Body of pancreas (tissue), 4 donors: ENCODE measurements at regions not wholly inside any gene's neighbourhood (a gene's known extent, or its start where the extent isn't known, plus 50 kb on each side); places are given as distances from the start of the nearest gene placed in this dataset.

ENCODE experiments used
- ATAC-seq: fragments of 150-250 bp; one replicate; pipeline ENCODE4 v1.9.1; 2016
- DNase-seq, 4 donors: peaks; one replicate each; pipeline ENCODE4 v3.0.0-alpha.2; 2019
- H3K27ac ChIP-seq, 4 donors: fragments of 200-600 bp; sonication (generic); 1 replicate in 3 of 4; 2 replicates in 1 of 4; pipeline versions ENCODE4 v1.5.1 to v1.6.1; 2016 to 2019; ENCODE audit warnings: mild to moderate bottlenecking in 1 of 4, mixed read lengths in 1 of 4, moderate library complexity in 1 of 4
- H3K27me3 ChIP-seq, 2 donors: fragments of 200-600 bp; sonication (generic); one replicate each; pipeline ENCODE4 v1.6.0; 2016; ENCODE audit warnings: mild to moderate bottlenecking in 1 of 2
- H3K36me3 ChIP-seq, 2 donors: fragments of 200-600 bp; sonication (generic); replicated peaks in 1 of 2; 2 replicates each; pipeline ENCODE4 v1.5.1; 2016; ENCODE audit warnings: low read depth in 2 of 2; ENCODE audit not compliant: insufficient read depth in 1 of 2
- H3K4me1 ChIP-seq: fragments of 200-600 bp; sonication (generic); one replicate; pipeline ENCODE4 v1.6.0; 2016
- H3K4me3 ChIP-seq, 2 donors: fragments of 200-600 bp; sonication (generic); 1 replicate in 1 of 2; 2 replicates in 1 of 2; pipeline ENCODE4 v1.5.1; 2016 to 2019
- H3K9me3 ChIP-seq, 3 donors: fragments of 200-600 bp; sonication (generic); 1 replicate in 2 of 3; 2 replicates in 1 of 3; pipeline ENCODE4 v1.5.1; 2016
- CTCF ChIP-seq, 7 experiments: fragments of 450-650 bp in 4 of 7; fragments of 200-600 bp in 3 of 7; sonication (generic) in 3 of 7; IDR thresholded peaks; one replicate each; pipeline ENCODE4 v1.5.1; 2016 to 2019; ENCODE audit warnings: antibody characterized with exemption in 7 of 7
- POLR2A ChIP-seq, 3 donors: fragments of 450-650 bp; IDR thresholded peaks; one replicate each; pipeline ENCODE4 v1.6.1; 2016; ENCODE audit warnings: antibody characterized with exemption in 3 of 3, mild to moderate bottlenecking in 2 of 3
- WGBS, 2 donors: methylation state at CpG; one replicate each; pipeline ENCODE4 v1.1.5; 2017; 5-methylcytosine and 5-hydroxymethylcytosine counted together
- intact Hi-C: fragments of 100-400 bp; cut with DNase I; formaldehyde crosslinking; loops from one replicate; pipeline ENCODE4 v1.15.1; 2023

DNA sequence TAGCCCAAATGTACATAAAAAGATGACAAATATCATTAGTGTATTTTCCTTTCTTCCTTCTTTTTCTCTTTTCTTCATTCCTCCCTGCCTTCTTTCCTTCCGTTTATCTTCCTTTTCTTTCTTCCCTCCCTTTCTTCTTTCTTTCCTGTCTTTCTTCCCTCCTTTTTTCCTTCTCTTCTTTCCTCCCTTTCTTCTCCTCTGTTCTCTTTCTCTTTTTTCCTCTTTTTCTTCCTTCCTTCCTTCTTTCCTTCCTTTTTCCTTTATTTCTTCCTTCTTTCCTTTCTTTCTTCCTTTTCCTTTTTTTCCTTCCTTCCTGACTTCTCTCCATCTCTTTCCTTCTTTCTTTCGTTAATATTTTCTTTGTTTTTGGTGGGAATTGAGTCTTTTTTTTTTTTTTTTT, 256.9 kb upstream of the CNTNAP5 start:
- Histone ChIP-seq H3K4me3 (no peak overlapping the region), H3K27me3 (no peaks in the 10 kb centered on the region), H3K27ac (no peak overlapping the region), H3K4me1 (no peaks in the 10 kb centered on the region), H3K36me3 (no peaks in the 10 kb centered on the region), H3K9me3 (no peaks in the 10 kb centered on the region)
- WGBS, 2 donors: 34 to 74% methylated on average over 2 of the region's 2 CpGs
- intact Hi-C loops: no loop called here
- no peak for DNase-seq
- no peak for TF ChIP-seq CTCF (IDR thresholded peaks at IDR 0.05)
- TF ChIP-seq POLR2A (IDR thresholded peaks at IDR 0.05): no peak
- ATAC-seq: no peak

GRCh38 chr2:123769001-123769400, 256.1 kb upstream of the CNTNAP5 start:
- DNase-seq (no peak), ATAC-seq (no peak)
- H3K27ac ChIP-seq: no peak overlapping the region
- no peaks in the 10 kb centered on the region for H3K4me1 ChIP-seq
- TF ChIP-seq POLR2A (IDR thresholded peaks at IDR 0.05) (no peak), CTCF (IDR thresholded peaks at IDR 0.05) (no peak)
- intact Hi-C loops: no loop called here
- no peaks in the 10 kb centered on the region for H3K27me3 ChIP-seq
- H3K4me3 ChIP-seq: no peak overlapping the region
- no peaks in the 10 kb centered on the region for H3K9me3 ChIP-seq
- no peaks in the 10 kb centered on the region for H3K36me3 ChIP-seq
- 33 to 41% methylated on average over 2 of the region's 2 CpGs for WGBS, 2 donors

GRCh38 chr2:123770996-123771720, 253.9 kb upstream of the CNTNAP5 start:
- Histone ChIP-seq H3K9me3 (no peaks in the 10 kb centered on the region), H3K27ac (no peak overlapping the region), H3K4me1 (no peaks in the 10 kb centered on the region), H3K4me3 (no peak overlapping the region), H3K36me3 (no peaks in the 10 kb centered on the region), H3K27me3 (no peaks in the 10 kb centered on the region)
- TF ChIP-seq POLR2A (IDR thresholded peaks at IDR 0.05) (no peak), CTCF (IDR thresholded peaks at IDR 0.05) (no peak)
- ATAC-seq (no peak), DNase-seq (no peak)
- WGBS, 2 donors: 16 to 33% methylated on average over 1 of the region's 1 CpG
- intact Hi-C loops: no loop called here

DNA sequence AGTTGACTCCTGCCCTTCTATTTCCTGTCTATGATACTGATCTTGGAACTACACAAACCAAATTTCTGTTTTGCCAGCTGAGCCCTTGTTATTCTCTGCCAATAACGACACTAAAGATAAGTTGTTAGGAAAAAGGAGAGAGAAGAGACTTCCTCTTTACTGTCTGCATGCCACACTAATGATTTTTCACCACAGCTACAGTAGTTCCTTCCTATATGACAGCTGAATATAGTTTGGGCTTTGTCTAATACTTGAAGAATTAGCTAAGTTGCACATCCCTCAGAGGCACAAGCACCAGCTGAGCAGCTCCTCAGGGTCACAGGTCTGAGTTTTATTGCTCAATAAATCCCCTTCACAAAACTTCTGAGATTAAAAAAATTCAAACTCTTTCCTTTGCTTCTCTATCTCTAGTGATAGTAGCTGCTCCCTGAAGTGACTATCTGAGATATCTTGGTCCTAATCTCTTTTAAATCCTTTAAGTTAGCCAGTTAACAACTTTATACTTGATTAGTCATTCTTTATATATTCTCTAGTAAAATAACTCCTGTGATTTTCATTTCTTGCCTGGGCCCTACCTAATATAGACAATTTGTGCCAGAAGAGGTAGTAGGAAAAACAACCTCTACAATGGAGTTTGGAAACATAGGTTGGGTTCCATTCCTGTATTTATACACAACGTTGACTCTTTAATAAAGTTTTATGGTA, 253.0 kb upstream of the CNTNAP5 start:
- no peak for ATAC-seq
- WGBS, 2 donors: 27 to 48% methylated on average over 2 of the region's 2 CpGs
- intact Hi-C loops: no loop called here
- Histone ChIP-seq H3K27me3 (no peaks in the 10 kb centered on the region), H3K4me3 (no peak overlapping the region), H3K27ac (no peak overlapping the region), H3K9me3 (no peaks in the 10 kb centered on the region), H3K36me3 (no peaks in the 10 kb centered on the region), H3K4me1 (no peaks in the 10 kb centered on the region)
- no peak for DNase-seq
- TF ChIP-seq POLR2A (IDR thresholded peaks at IDR 0.05) (no peak), CTCF (IDR thresholded peaks at IDR 0.05) (no peak)

DNA sequence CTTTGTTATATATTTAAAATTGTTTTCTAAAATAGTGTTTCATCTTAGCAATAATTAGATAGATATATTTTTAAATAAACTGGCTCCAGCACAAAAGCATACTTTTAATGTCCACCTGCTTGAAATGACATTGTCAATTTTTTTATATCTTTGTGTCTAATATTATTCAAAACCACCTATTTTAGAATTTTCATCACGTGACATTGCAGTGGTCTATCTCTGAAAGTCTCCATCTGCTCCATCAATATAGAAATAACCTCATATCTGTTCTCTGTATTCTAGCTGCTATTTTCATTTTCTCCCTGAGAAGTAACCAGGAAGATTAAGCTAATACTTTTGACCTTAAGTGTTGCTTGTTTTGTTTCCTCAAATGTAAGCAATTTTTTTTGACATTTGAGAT, 248.0 kb upstream of the CNTNAP5 start:
- no peak for DNase-seq
- H3K4me1 ChIP-seq: no peaks in the 10 kb centered on the region
- H3K27me3 ChIP-seq: no peaks in the 10 kb centered on the region
- WGBS, 2 donors: 44 to 53% methylated on average over 1 of the region's 1 CpG
- no peak overlapping the region for H3K4me3 ChIP-seq
- intact Hi-C loops: no loop called here
- TF ChIP-seq POLR2A (IDR thresholded peaks at IDR 0.05) (no peak), CTCF (IDR thresholded peaks at IDR 0.05) (no peak)
- H3K36me3 ChIP-seq: no peaks in the 10 kb centered on the region
- no peaks in the 10 kb centered on the region for H3K9me3 ChIP-seq
- H3K27ac ChIP-seq: no peak overlapping the region
- ATAC-seq: no peak
